SH-SY5Y (cell line): ENCODE measurements at regions not wholly inside any gene's neighbourhood (a gene's known extent, or its start where the extent isn't known, plus 50 kb on each side); places are given as distances from the start of the nearest gene placed in this dataset.

Experiments
- GATA2 ChIP-seq: IDR thresholded peaks from 2 replicates; pipeline ENCODE4 v1.6.1; 2011; ENCODE audit warnings: mild to moderate bottlenecking, low read depth, low read length
- GATA3 ChIP-seq: IDR thresholded peaks from 2 replicates; pipeline ENCODE4 v1.6.1; 2011; ENCODE audit warnings: low read depth, mild to moderate bottlenecking, low read length, moderate library complexity

DNA sequence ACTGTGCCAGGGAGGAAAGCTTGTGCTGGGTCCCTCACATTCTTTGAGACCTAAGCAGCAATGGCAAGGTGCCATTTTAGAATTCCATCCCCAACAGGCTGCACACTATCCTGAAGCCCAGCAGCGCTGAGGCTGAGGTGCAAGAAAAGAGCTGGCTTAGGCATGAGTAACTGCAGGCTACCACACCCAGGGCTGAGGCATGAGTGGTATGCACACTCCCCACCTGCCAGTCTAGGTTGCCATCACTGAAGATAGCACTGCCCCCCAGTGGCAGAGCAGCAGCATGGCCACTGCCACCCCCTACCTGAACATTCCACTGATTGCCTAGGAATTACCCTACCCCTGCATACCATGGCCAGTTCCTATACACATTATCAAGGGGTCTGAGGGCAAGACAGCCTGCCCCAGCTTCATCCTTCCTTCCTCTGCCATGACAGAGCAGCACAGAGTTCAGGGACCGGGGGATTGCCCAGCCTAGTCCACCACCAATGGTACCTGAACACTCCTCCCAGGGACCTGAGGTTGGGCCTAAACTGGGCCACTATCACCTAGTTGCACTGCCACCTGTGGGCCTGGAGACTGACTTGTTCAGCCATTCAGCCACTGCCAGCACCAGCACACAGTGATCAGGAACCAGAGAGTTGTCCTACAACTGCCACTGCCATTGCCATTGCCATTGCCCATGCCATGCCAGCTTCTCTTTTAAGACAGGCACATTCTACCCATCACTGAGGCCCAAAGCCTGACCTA is 129.8 kb downstream of the SATB1 start:
- TF ChIP-seq GATA3 (no peak), GATA2 (no peak)

DNA sequence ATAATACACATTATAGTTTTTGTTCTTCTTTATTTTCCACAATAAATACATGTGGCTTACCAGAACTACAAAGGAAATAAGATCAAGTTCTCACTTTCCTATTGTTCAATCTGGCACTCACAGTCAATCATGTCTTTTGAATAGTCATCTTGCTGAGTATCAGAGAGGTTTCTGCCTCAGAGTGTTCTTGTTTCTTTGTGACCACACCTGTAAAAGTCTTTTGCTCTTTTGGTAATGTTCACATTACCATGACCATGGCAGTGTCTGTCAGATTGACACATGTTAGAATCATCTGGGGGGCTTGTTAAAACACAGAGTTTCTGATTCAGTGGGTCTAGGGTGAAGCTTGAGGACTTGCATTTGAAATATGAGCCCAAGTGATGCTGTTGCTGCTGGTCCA is 135.0 kb downstream of the SATB1 start:
- TF ChIP-seq GATA2 (no peak), GATA3 (no peak)

- TF ChIP-seq GATA3 (no peak), GATA2 (no peak)
Measured at GRCh38 chr3:18288243-18288642, 136.9 kb downstream of the SATB1 start.

DNA sequence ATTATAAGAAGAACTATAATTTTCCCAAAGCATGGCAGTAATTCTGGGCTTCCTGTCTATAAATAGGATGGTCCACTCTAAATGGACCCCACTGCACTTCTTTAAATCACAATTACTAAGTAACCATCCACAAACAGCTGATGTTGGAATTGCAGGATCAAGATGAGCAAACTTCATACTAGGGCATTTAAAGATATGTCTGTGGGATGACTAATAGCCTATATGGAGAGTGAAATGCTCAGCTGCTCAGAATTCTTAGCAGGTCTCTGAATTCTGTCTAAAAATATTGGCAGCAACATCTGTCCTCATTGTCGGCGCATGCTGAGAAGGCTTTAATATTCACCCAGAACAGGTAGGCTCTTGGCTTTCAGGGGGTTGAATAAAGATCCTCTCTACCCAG is 140.4 kb downstream of the SATB1 start:
- TF ChIP-seq GATA2 (no peak), GATA3 (no peak)

DNA sequence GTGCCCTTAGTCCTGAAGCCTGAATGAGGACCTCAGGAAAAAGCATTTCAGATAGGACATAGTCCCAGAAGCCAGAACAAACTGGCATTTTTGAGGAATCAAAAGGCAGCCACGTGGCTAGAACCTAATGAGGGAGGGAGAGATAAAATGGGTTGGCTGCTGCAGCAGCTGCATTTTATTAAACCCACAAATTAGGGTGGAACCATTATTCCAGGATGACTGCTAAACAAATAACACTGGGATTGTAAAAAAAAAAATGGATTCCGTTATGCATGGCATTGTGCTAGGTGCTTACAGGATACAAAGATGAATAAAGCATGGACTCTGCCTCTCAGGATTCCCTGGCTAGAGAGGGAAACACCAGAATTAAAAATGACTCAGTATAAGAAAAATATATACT is 141.5 kb downstream of the SATB1 start:
- TF ChIP-seq GATA2 (no peak), GATA3 (no peak)

GRCh38 chr3:18282507-18282906 is 142.6 kb downstream of the SATB1 start:
- TF ChIP-seq GATA3 = no peak
- no peak for TF ChIP-seq GATA2

DNA sequence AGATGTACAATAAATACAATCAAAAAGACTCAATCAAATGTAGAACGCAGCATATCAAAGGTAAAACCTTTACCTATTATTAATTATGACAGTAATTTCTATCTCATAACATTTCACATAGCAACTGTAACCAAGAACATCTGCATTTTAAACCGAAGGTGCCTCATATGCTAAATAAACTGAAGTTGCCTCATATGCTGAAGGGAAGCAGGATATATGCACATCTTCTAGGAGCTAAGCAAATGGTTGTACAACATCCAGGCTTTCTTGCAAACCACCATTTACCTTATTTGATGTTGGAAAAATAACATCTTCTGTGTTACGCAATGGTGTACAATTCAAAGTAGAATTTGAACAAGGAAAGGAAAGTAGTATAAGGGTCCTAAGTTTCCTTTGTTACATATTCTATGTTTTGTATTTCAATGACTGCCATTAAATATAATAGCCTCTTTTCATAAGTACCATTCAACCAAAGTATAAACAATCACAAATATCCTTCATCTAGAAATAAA is 145.9 kb downstream of the SATB1 start:
- TF ChIP-seq GATA3 (no peak), GATA2 (no peak)

DNA sequence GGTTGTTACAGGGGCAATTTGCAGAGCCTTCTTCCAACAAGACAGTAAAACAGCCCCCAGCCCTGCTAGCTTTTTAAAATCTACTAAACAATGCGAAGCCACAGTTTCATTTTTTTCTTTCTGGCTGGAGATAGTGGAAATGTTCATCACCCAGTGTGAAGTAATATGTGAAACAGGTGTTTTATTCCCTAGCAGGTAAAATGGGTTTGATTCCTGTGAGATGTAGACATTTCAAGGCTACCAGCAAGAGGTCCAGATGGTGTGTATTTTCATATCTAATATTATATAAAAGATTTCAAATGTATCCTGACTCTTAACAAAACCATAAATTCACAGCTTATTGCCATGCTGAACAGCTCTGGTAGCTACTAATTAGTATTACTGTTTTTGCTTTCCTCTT is 160.3 kb downstream of the SATB1 start:
- no peak for TF ChIP-seq GATA3
- no peak for TF ChIP-seq GATA2

- TF ChIP-seq GATA3 = no peak
- TF ChIP-seq GATA2 = no peak
Measured at GRCh38 chr3:18264361-18264760, 160.8 kb downstream of the SATB1 start.

DNA sequence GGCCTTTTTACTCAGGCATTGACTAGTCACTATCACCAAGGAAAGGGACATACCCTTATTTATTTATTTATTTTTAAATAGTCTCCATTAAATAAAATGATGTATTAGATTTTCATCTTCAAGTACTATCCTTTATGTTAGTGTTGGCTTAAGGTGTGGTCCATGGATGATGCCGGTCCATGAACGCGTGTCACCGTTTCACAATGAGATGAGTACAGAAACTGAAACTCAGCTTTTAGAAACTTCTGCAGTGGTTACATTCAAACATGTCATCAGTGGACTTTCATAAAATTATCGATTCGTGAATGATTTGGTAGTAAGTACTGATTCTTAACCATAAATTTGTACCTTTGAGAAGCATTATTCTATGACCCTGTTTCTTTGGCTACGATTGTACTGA is 166.6 kb downstream of the SATB1 start:
- no peak for TF ChIP-seq GATA3
- TF ChIP-seq GATA2 = no peak

- TF ChIP-seq GATA3 (no peak), GATA2 (no peak)
Measured at GRCh38 chr3:18252578-18252977, 172.6 kb downstream of the SATB1 start.

DNA sequence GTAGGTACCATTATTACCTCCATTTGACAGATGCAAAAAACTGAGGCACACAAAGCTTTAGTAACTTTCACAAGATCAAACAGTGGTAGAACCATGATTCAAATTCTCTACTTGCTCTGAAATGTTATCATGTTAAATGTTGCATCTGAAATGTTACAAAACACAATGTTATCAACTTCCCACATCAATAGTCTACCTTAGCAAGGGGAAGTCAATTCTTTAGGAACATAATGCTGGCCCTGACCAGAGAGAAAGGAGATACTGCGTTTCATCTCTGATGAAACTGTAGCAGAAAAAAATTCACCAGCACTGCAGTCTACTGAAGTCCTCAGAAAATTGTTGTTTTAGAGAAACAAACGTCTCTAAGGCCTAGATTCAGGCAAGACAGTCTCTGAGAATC is 174.1 kb downstream of the SATB1 start:
- no peak for TF ChIP-seq GATA3
- no peak for TF ChIP-seq GATA2

DNA sequence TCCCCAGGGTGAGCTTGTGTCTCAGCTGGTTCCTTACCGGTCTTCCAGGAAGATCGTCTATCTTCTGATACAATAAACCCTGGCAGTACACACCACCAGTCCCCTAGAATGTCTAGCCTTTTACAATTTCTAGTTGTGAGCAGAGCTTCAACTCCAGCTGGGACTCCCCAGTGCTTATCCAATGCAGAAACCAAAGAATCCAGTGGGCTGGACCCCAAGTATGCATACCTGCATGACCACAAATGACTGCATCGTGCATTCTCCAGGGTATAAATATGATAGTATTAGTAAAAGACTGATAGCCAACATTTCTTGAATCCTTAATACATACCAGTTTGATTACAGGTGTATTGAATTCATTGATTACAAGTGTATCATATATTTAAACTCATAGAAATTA is 176.0 kb downstream of the SATB1 start:
- no peak for TF ChIP-seq GATA2
- TF ChIP-seq GATA3 = no peak

DNA sequence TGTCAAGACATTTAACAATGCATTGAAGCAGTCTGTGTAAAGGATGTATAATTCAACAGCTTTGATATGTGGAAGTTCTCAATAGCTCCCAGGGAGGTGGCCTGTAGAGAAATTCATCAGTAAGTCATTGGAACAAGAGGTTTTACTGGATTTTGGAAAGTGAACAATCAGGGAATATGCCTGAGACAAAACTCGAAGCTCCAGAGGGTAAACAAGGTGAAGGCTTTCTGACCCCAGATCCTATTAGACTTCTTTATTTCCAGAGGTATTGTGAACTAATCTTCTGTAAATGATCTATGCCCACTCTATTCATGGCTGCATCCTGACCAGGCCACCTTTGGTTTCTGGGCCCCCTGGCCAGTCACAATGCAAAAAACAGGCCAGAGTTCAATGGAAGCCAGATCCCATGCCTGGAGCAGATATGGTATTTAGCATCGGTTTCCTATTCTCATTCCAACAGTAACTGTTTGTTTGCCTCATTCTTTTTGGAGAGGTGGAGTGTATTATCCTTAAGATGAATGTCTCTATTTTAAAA is 177.3 kb downstream of the SATB1 start:
- TF ChIP-seq GATA2 = no peak

DNA sequence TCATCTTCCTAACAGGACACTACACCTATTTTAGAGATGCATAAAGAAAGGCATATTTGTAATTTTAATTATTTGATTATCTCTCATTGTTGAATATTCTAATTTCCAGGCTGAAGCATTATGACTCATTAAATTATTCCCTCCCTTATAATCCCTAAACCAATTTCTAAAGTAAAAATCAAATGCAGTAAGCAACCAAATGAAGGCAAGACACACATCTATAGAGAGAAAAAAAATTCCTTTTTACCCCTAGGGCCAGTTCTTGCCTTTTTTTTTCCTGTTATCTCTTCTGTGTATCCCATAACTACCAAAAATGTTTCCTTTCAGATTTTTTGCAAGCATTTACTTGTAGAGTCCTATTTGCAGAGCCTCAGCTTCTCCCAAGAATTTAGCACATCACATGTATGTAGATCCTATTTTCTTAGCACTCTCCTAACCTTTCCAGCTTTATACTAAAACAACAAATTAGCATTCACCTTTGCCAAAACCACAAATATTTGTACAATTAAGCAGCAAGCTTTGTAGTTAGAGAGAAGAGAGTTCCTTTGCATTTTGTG is 177.9 kb downstream of the SATB1 start:
- TF ChIP-seq GATA3 (no peak), GATA2 (no peak)
